ENCODE measurements at regions not wholly inside any gene's neighbourhood (a gene's known extent, or its start where the extent isn't known, plus 50 kb on each side); places are given as distances from the start of the nearest gene placed in this dataset.

DNA sequence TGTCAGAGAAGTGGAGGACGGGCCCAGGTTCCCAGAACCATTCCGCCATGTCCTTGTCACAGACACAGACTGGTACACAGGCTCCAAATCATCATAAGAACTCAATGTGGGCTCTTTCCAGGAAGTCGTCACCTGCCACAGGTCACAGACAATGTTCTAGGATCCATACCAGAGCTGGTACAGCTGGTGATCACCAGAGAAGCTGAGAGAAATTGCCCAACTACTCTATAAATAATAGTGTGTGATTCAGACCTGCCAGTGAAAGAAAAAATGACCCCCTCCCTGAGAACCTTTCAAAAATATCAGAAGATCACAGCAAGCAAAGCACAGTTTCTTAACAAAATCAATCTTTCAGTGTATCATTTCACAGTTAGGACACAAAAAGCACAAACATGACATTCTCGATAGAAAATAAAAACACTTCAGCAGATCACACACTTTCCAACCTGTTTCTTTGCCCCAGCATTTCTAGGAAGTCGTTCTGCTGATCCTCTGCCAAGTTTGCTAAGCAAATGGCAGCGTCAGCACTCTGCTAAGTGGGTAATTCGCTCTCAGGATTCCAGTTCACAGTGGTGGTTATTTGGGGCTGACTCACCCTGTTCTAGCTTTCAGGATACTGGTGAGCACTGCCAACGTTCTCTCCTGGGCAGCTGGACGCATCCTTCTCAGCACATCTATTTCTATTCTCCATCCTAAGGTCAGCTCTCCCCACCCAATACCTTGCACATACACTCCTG is 223.3 kb upstream of the SFSWAP start:
- H3K4me2 ChIP-seq (ENCODE audit: insufficient read depth, low read length), result no peak overlapping the region
- H3K9me1 ChIP-seq (ENCODE audit: control insufficient read depth, insufficient read depth, low read length), result no peaks in the 10 kb centered on the region
- BruUV-seq (replicated peaks), result no TSS peak
- intact Hi-C loops (cut with micrococcal nuclease) (no loop called here), in situ Hi-C loops (cut with MboI) (no loop called here)
- no peak overlapping the region for H3K4me3 ChIP-seq
- ChIA-PET POLR2A (no interaction called here), CTCF (ENCODE audit: low intra/inter-chr PET ratio) (no interaction called here)
- no peak overlapping the region for H3K27ac ChIP-seq (ENCODE audit: extremely low read depth, low read depth, low read length)
- WGBS (ENCODE audit: insufficient coverage, low coverage, missing lambda C conversion rate), result 0% methylated on average over 9 of the region's 9 CpGs
- no peaks in the 10 kb centered on the region for H4K20me1 ChIP-seq (replicated peaks; ENCODE audit: control insufficient read depth, insufficient read depth, low read length)
- no peaks in the 10 kb centered on the region for H3K9me3 ChIP-seq (replicated peaks; ENCODE audit: control insufficient read depth, insufficient read depth, low read depth, low read length)
- H3K36me3 ChIP-seq (ENCODE audit: control insufficient read depth, insufficient read depth, low read length), result no peaks in the 10 kb centered on the region
- no peaks in the 10 kb centered on the region for H3K79me2 ChIP-seq (ENCODE audit: control insufficient read depth, insufficient read depth, low read length)
- no peak for DNase-seq (ENCODE audit: extremely low read depth in 1 of 4, low spot score in 3 of 4)
- H2AFZ ChIP-seq (ENCODE audit: low read depth, low read length), result no peak overlapping the region
- ATAC-seq, result no peak
- no peaks in the 10 kb centered on the region for H3K4me1 ChIP-seq (replicated peaks in 1 of 2; ENCODE audit: control insufficient read depth in 2 of 2, insufficient read depth in 2 of 2, low read length in 2 of 2)
- TF ChIP-seq ZNF316 (IDR thresholded peaks at IDR 0.05) (peak; percentile 40; the same call in 1 of the 2 replicates), FOXK1 (CRISPR knock-in tag; IDR thresholded peaks at IDR 0.05; ENCODE audit: borderline replicate concordance) (no peak), MAFG (tag; conservative IDR thresholded peaks at IDR 0.05) (0 out of 2 replicates have a peak, but pooled peaks have one; percentile 14), C11orf30 (IDR thresholded peaks at IDR 0.05; ENCODE audit: low read depth) (peak; percentile 32; the same call in 1 of the 2 replicates), RHOXF2B (CRISPR knock-in tag; conservative IDR thresholded peaks at IDR 0.05) (no peak), NONO (IDR thresholded peaks at IDR 0.05; ENCODE audit: low read depth in 2 of 2, low read length in 1 of 2) (no peak), IRF2 (CRISPR knock-in tag; IDR thresholded peaks at IDR 0.05) (no peak)
- TF ChIP-seq, protein P1, sequence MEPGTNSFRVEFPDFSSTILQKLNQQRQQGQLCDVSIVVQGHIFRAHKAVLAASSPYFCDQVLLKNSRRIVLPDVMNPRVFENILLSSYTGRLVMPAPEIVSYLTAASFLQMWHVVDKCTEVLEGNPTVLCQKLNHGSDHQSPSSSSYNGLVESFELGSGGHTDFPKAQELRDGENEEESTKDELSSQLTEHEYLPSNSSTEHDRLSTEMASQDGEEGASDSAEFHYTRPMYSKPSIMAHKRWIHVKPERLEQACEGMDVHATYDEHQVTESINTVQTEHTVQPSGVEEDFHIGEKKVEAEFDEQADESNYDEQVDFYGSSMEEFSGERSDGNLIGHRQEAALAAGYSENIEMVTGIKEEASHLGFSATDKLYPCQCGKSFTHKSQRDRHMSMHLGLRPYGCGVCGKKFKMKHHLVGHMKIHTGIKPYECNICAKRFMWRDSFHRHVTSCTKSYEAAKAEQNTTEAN (CRISPR knock-in tag; IDR thresholded peaks at IDR 0.05), result no peak
- TF ChIP-seq, protein P2, sequence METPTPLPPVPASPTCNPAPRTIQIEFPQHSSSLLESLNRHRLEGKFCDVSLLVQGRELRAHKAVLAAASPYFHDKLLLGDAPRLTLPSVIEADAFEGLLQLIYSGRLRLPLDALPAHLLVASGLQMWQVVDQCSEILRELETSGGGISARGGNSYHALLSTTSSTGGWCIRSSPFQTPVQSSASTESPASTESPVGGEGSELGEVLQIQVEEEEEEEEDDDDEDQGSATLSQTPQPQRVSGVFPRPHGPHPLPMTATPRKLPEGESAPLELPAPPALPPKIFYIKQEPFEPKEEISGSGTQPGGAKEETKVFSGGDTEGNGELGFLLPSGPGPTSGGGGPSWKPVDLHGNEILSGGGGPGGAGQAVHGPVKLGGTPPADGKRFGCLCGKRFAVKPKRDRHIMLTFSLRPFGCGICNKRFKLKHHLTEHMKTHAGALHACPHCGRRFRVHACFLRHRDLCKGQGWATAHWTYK (CRISPR knock-in tag; IDR thresholded peaks at IDR 0.05), result no peak
- TF ChIP-seq, protein P3, sequence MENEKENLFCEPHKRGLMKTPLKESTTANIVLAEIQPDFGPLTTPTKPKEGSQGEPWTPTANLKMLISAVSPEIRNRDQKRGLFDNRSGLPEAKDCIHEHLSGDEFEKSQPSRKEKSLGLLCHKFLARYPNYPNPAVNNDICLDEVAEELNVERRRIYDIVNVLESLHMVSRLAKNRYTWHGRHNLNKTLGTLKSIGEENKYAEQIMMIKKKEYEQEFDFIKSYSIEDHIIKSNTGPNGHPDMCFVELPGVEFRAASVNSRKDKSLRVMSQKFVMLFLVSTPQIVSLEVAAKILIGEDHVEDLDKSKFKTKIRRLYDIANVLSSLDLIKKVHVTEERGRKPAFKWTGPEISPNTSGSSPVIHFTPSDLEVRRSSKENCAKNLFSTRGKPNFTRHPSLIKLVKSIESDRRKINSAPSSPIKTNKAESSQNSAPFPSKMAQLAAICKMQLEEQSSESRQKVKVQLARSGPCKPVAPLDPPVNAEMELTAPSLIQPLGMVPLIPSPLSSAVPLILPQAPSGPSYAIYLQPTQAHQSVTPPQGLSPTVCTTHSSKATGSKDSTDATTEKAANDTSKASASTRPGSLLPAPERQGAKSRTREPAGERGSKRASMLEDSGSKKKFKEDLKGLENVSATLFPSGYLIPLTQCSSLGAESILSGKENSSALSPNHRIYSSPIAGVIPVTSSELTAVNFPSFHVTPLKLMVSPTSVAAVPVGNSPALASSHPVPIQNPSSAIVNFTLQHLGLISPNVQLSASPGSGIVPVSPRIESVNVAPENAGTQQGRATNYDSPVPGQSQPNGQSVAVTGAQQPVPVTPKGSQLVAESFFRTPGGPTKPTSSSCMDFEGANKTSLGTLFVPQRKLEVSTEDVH (IDR thresholded peaks at IDR 0.05; ENCODE audit: low read depth, partially characterized antibody), result no peak
- no peak overlapping the region for H3K9ac ChIP-seq (ENCODE audit: insufficient read depth in 1 of 2, low read depth in 2 of 2, low read length in 2 of 2)
- FAIRE-seq, result no peak
- peaks cover 8 to 34% of the 10 kb centered on the region in 2 experiments; a peak in 4 of 5 replicates for H3K27me3 ChIP-seq (ENCODE audit: control insufficient read depth in 2 of 2, insufficient read depth in 2 of 2, low read length in 2 of 2)
